Neural cell (in vitro differentiated cells): ENCODE measurements at regions not wholly inside any gene's neighbourhood (a gene's known extent, or its start where the extent isn't known, plus 50 kb on each side); places are given as distances from the start of the nearest gene placed in this dataset.
A peak's percentile ranks its signal among the peaks of the same experiment; 100 is the strongest.

ENCODE experiments used
- CTCF ChIP-seq: fragments of 450-650 bp; IDR thresholded peaks from 2 replicates; pipeline ENCODE4 v1.5.1; 2014; ENCODE audit warnings: antibody characterized with exemption, mild to moderate bottlenecking, moderate library complexity; ENCODE audit not compliant: poor library complexity, severe bottlenecking
- EP300 ChIP-seq: fragments of 450-650 bp; conservative IDR thresholded peaks from 2 replicates; pipeline ENCODE4 v1.6.1; 2014; ENCODE audit warnings: antibody characterized with exemption, mild to moderate bottlenecking, moderate library complexity; ENCODE audit not compliant: poor library complexity, severe bottlenecking
- EZH2 ChIP-seq: fragments of 200-600, 300-800 bp; shearing (Covaris generic), sonication (generic); IDR thresholded peaks from 2 replicates; pipeline ENCODE4 v1.6.1; 2014; ENCODE audit warnings: antibody characterized with exemption, low read length, borderline replicate concordance, mild to moderate bottlenecking; ENCODE audit not compliant: insufficient read depth, poor library complexity, severe bottlenecking
- MXI1 ChIP-seq: fragments of 450-650 bp; conservative IDR thresholded peaks from 2 replicates; pipeline ENCODE4 v1.6.1; 2014; ENCODE audit warnings: antibody characterized with exemption, mild to moderate bottlenecking; ENCODE audit not compliant: poor library complexity, severe bottlenecking
- POLR2AphosphoS5 ChIP-seq: IDR thresholded peaks from 2 replicates; pipeline ENCODE4 v1.6.1; 2012
- RAD21 ChIP-seq: fragments of 450-650 bp; conservative IDR thresholded peaks from 2 replicates; pipeline ENCODE4 v1.6.1; 2014; ENCODE audit warnings: antibody characterized with exemption, mild to moderate bottlenecking, moderate library complexity
- REST ChIP-seq: IDR thresholded peaks from 2 replicates; pipeline ENCODE4 v1.6.1; 2012; ENCODE audit warnings: borderline replicate concordance
- TAF1 ChIP-seq: IDR thresholded peaks from 2 replicates; pipeline ENCODE4 v1.6.1; 2012; ENCODE audit warnings: low read depth

- TF ChIP-seq POLR2AphosphoS5: no peak
- TF ChIP-seq EZH2: no peak
- peak; percentile 59 for TF ChIP-seq CTCF
- peak; percentile 67 for TF ChIP-seq RAD21
- no peak for TF ChIP-seq EP300
- no peak for TF ChIP-seq REST
- no peak for TF ChIP-seq MXI1
- no peak for TF ChIP-seq TAF1
Measured at GRCh38 chr3:80767604-80768003, 993.8 kb downstream of the GBE1 start.
